GM21390 (cell line): ENCODE measurements at regions not wholly inside any gene's neighbourhood (a gene's known extent, or its start where the extent isn't known, plus 50 kb on each side); places are given as distances from the start of the nearest gene placed in this dataset.
"Not testable (repeated sequence)": the region's sequence is repeated elsewhere in the genome, so short reads cannot be mapped to it uniquely, and the experiment has no call there.

Source experiments
- ATAC-seq: cut with Tn5 transposase; IDR thresholded peaks from one replicate; pipeline ENCODE4 v1.9.1; 2021; ENCODE audit not compliant: unreplicated experiment

GRCh38 chrX:6990552-6991193 lies 156.8 kb upstream of the STS start:
- ATAC-seq: no peak

GRCh38 chrX:6989858-6990257 lies 157.7 kb upstream of the STS start:
- ATAC-seq: no peak

- ATAC-seq: not testable (repeated sequence)
Measured at GRCh38 chrX:6988694-6989093, 158.8 kb upstream of the STS start.

- ATAC-seq: no peak
Measured at GRCh38 chrX:6986915-6987314, 160.6 kb upstream of the STS start.

GRCh38 chrX:6985537-6985936 lies 162.0 kb upstream of the STS start:
- ATAC-seq: no peak

GRCh38 chrX:6983207-6983955 lies 164.1 kb upstream of the STS start:
- ATAC-seq: no peak

GRCh38 chrX:6981718-6982406 lies 165.7 kb upstream of the STS start:
- ATAC-seq: no peak

- no peak for ATAC-seq
Measured at GRCh38 chrX:6980981-6981380, 166.5 kb upstream of the STS start.

GRCh38 chrX:6968231-6968630 lies 179.3 kb upstream of the STS start:
- no peak for ATAC-seq

GRCh38 chrX:6965729-6966128 lies 181.8 kb upstream of the STS start:
- ATAC-seq: no peak

- ATAC-seq: no peak
Measured at GRCh38 chrX:6962006-6962355, 185.5 kb upstream of the STS start.

- no peak for ATAC-seq
Measured at GRCh38 chrX:6961286-6962005, 186.1 kb upstream of the STS start.

- no peak for ATAC-seq
Measured at GRCh38 chrX:6959006-6959405, 188.5 kb upstream of the STS start.

- ATAC-seq: no peak
Measured at GRCh38 chrX:6954836-6955235, 192.7 kb upstream of the STS start.

- no peak for ATAC-seq
Measured at GRCh38 chrX:6946168-6946567, 201.3 kb upstream of the STS start.

GRCh38 chrX:6941041-6941440 lies 206.5 kb upstream of the STS start:
- ATAC-seq: no peak

GRCh38 chrX:6932942-6933341 lies 214.6 kb upstream of the STS start:
- not testable (repeated sequence) for ATAC-seq

- ATAC-seq: no peak
Measured at GRCh38 chrX:6930307-6930849, 217.1 kb upstream of the STS start.

- no peak for ATAC-seq
Measured at GRCh38 chrX:6924443-6925077, 223.0 kb upstream of the STS start.

GRCh38 chrX:6917666-6918065 lies 229.8 kb upstream of the STS start:
- ATAC-seq: no peak

GRCh38 chrX:6910218-6910617 lies 237.3 kb upstream of the STS start:
- ATAC-seq: no peak
